NCI-H446 (cell line): ENCODE measurements at regions not wholly inside any gene's neighbourhood (a gene's known extent, or its start where the extent isn't known, plus 50 kb on each side); places are given as distances from the start of the nearest gene placed in this dataset.

ENCODE experiments used
- DNase-seq, 2 experiments: peaks; one replicate each; lab custom pipeline; 2025; lab: John Stamatoyannopoulos, UW

DNA sequence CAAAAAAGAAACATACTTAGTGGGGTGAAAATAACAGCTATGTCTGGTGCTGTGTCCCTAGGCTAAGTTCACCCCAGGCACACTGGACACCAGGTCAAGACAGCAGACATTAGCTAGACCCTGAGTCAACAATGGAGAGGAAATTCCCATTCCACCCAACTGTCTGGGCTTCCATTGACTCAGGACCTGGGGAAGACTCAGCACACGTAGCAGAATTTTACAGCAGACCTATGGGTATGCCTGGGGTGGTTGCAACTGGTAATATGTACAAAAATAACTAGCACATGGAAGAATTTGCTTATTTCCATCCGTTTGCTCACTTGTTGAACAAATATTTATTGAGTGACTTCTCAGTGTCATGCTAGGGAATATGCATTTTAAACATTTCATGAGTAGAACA lies 117.0 kb downstream of the GAS1 start:
- DNase-seq: no peak

DNA sequence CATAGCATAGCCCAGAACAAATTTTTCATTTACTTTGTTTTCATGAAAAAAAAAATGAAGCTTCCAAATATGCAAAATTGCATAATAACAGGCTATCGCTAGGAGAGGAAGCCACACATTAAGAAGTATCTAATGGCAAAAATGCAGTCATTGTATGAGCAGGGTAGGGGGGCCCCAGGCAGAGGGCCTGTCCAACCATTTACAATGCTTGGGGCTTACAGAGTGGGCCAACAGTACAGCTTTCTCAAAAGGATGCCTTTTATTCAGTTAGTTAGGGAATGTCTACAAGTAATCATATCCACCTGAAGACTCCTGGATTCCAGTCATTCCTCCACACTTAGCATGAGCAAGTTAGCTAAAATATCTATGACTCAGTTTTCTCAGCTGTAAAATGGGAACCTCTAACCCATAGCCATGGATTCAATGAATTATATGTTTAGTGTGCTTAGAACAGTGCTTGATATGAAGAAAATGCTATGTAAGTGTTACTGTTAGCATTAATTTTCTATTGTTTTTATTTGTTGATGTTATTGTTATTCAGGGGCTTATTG lies 117.7 kb downstream of the GAS1 start:
- no peak for DNase-seq

DNA sequence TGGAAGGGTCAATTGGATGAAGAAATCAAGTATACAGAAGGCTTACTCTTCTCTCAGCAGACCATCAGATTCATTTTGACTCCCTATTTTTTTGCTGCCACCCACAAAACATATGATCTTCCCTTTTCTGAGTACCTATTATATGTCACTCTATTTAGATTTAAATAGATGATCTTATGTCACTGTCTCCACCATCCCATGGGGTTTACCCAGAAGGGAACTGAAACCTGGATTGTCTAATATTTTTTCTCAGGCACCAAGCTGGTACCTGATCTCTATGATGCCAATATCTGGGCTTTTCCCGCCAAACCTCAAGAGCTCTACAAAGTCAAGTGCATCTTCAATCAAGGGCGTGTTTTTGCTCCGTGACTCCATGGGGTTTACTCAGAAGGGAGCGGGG lies 118.7 kb downstream of the GAS1 start:
- no peak for DNase-seq

DNA sequence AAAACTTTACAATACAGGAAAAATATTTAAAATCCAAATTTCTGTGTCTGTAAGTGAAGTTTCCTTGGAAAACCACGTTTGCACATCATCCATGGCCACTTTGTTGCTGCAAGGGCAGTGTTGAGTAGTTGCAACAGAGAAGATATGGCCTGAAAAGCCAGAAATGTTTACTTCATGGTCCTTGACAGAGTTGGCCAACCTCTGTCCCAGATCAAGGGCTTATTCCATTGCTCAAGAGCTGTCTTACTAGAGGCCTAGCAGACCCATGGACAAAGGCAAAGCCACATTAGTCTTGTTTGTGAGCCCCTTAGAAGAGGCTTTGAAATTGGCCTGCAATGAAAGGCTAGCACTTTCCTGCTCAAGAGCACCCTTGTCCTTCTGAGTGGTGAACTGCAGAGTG lies 119.4 kb downstream of the GAS1 start:
- DNase-seq: no peak

DNA sequence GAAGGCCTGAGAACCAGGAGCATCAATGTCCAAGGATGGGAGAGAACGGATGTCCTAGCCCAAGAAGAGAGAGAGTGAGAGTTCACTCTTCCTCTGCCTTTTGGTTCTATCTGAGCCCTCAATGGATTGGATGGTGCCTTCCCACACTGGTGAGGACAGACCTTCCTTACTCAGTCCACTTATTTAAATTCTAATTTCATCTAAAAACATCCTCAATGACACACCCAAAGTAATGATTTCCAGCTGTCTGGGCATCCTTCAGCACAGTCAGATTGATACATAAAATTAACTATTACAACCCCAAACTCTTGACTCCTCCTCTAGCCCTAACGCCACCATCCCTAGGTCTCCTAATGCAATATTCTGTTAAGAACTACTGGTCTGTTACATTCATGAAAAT lies 122.0 kb downstream of the GAS1 start:
- no peak for DNase-seq

DNA sequence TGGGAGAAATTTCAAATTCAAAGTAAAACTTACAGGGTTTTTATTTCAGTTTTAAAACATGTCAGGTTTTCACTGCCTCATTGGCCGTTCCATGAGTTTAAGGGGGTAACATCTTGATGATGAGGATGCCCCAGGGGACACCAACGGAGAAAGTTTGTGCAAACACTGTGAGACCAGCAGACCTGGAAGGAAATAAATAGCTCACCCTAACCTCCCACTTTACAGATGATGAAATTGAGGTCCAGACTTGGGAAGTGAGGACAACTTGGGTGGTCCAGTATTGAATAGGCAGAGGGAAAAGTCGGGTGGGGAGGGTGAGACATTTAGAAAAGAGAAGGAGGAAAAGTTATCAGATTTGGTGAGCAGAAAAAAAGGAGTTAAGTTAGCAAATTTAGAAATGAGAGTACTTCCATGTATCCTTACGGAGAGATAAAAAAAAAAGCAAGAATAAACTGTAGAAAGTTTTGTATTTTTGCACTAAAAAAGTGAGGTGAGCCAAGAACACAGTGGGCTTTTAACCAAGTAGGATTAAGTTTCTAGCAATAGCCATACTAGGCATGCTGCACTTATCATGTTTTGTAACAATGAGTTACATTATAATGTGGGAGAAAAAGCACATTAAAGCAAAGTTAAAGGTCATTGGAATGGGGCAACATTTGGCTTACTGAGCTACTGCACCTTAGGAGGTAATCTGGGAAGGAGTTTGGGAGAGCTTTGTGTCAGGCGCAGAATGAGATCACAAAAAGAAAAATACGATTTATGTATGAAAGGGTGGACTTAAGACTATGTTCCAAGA lies 125.1 kb downstream of the GAS1 start:
- no peak for DNase-seq

DNA sequence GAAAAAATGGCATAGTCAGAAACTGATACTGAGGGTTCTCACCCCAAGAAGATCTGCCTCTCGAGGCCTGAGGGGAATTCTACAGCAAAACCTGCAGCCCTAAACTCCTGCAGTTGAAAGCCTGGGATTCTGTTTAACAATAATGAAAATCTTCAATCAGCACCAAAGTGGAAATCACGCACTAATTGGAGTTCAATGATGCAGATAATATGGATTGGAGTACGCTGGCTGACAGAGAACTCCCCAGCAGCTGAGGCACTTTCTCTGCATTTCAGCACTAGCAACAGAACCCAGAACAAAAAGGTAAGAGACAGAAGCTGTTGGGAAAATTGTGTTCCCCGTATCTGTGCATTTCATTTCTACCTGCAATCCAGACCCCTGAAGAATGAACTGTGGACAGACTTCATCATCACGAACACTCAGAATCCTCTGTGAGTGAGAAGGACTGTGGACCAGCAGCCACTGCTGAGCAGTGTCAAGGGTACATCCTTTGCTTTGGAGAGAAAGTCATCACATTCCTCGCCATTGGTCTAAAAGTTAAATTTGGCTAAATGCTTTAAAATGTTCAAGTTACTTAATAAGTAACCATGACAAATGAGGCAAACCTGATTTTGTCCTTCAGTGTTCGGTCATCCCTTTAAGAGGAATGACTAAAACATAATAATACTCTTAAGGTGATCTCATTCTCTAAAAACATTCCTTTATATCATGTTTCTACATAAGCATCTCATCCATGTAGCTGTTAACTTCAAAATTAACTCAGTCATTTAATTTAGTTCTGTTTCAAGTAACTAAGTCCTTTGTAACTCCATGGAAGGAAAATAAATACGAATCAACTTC lies 126.1 kb downstream of the GAS1 start:
- no peak for DNase-seq

DNA sequence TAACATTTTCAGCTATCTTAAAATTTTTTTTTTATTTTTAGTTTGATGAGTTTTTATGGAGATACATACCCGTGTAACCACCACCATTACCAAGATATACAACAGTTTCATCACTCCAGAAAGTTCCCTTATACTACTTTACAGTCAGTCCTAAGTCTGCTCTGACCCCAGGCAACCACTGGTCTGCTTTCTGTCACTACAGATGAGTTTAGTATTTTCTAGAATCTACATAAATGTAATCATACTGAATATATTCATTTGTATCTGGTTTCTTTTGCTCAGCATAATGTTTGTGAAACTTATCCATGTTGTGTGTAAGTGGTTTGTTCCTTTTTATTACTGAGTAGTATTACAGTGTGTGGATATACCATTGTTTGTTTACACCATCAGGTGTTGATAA lies 127.8 kb downstream of the GAS1 start:
- DNase-seq: no peak

DNA sequence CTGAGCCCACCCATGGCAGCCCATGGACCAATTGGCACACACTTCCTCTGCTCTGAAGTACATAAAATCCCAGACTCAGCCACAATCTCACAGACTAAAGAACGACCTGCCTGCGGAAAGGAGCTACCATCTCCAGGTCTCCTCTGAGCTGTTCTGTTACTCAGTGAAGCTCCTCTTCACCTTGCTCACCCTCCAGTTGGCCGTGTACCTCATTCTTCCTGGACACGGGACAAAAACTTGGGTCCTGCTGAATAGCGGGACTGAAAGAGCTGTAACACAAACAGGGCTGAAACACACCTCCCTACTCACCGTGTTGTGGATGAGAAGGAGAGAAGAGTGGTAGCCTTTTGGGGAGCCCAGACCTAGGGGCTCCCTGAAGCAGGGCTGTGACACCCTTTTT lies 128.7 kb downstream of the GAS1 start:
- DNase-seq: no peak

DNA sequence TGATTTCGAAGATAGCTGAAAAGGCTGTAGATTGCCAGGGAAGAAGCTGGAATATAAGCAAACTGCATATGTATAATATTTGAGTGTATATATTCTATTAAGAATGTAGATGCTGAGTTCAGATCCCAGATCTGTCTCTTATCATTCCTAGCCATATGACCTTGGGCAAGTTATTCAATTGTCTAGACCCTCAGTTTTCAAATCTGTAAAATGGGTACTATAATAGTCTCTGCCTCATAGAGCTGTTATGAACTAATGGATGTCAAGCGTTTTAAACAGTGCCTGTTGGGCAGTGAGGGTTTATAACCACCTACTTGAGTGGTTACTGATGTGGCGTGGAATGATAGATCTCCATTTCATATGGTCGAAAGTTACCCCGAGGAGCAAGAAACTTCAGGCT lies 130.4 kb downstream of the GAS1 start:
- DNase-seq: no peak

DNA sequence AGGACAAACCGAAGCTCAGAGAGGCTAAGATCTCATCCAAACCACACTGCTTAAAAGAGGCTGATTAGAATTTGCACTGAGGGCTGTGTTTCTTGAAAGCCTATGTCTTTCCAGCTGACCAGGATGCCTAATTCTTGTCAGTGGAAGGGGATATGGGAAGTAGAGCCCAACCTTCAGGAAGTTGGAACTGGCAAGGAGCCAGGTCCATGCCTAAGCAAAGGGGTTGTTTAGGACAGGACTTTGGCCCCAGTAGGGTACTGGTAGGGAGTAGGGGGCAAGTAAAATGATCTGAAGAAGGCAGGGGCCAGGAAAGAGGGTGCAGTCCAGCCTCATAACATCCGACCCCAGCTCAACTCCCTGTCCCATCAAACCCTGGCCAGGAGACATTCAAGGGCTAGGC lies 130.9 kb downstream of the GAS1 start:
- DNase-seq: no peak

DNA sequence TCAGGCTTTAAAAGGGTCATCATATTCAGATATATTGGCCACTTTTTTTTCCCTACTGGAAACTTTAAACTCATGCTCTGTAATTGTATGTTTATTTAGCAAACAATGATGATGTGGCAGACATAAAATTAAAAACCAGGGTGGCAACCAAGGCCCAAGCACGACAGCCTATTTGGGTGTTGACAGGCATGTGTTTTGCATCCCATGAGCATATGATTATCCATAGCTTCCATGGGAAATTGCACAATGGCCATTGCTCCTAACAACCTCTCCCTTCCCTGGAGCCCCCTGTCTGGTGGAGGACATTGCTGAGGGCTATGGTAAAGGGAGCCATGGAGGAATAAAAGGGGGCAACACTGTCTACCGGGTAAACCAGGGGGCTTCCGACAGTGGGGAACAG lies 134.7 kb downstream of the GAS1 start:
- DNase-seq: no peak

DNA sequence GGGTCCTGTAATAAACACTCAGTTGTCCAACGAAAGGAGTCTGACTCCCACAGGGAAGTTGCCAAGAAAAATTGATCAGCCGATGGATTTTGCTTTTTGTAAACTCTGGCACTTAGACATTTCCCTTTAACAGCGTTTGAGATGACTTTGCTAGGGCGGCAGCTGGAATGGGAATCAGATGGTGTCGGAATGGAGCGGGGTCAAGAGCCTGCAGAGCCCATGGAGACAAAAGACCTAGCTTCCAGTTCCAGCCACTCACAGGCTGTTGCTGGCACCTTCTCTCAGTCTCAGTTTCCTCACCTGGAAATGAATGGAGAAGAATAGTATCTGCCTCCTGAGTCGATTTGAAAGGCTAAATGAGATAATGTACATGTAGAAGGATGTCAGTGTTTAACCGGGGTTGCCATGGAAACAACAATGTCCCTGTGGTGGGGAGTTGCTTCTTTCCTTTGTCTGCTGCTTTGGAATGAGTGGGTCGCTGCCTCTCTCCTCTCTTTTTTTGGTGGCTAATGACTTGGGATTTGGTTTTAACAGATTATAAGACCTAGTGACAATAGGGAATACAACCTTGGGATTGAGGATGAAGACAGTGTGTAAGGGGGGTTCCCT lies 137.4 kb downstream of the GAS1 start:
- DNase-seq: no peak

DNA sequence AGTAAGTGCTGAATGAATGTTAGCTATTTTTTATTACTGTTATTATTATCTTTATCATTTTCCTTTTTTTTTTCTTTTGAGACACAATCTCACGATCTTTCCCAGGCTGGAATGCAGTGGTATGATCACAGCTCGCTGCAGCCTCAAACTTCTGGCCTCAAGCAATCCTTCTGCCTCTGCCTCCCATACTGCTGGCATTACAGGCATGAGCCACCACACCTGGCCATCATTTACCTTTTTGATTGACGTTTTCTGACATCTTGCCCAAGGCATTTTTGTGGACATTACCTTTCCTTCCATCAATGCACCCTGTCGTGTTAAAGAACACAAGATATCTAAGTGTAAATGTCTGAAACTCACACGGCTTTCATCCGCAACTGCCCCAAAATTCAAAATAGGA lies 138.2 kb downstream of the GAS1 start:
- DNase-seq: no peak

DNA sequence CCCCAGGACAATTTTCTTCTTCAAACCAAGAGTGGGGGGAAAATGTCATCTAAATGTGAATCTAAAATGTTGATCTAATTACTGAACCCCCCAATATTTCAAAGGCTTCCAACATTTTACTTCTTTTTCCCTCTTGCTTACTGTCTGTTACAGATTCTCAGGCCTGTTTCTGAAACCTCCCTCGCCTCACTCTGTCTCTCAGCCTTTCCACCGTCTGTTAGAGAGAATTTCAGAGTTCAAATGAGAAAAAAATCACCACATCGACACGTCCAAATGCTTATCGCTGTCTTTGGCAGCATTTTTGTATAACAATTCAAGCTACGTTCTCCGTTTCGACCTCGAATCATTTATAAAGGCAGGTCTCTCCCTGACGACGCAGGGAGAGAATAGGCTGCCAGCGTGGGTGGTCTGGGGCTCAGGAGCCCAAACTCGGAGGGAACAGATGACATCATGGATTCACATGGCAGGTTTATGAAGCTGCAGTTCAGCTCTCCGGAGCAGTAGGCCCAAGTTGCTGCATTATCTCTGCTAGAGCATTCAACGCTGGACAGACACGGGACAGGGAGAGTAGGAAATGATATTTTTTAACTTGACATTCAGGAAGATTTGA lies 139.8 kb downstream of the GAS1 start:
- no peak for DNase-seq

DNA sequence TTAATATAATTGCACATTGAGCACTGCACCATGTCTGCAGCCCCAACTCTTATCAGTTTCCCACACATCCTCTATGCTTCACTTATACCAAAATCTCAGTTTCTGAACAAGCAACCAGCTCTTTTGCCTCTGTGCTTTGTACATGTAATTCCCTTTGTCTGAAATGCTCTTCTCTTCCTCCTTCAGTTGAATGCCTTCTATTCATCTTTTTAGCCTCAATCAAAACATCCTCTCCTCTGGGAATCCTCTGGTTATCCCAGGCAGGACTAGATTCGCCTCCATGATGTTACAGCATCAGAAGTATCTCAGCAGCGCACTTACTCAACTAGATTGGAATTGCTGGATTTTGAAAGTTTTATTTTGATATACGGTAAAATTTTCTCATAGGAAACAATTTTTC lies 143.3 kb downstream of the GAS1 start:
- no peak for DNase-seq

DNA sequence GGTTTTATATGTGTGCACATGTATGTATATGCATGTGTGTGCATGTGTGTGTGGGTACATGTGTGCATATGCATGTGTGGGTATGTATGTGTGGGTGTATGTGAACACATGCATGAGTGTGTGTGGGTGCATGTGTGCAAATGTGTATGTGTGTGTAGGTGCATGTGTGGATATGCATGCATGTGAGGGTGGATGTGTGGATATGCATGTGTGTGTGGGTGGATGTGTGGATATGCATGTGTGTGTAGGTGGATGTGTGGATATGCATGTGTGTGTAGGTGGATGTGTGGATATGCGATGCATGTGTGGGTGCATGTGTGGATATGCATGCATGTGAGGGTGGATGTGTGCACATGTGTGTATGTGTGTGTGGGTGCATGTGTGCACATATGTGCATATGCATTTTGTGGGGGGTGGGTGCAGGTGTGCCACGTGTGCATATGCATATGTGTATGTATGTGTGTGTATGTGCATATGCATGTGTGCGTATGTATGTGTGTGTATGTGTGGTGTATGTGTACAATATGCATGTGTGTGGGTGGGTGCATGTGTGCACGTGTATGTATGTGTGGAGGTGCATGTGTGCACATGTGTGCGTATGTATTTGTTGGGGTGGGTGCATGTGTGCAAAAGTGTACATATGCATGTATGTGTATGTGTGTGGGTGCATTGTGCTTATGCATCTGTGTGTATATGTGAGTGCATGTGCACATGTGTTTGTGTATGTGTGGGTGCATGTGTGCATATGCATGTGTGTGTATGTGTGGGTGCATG lies 144.2 kb downstream of the GAS1 start:
- no peak for DNase-seq

DNA sequence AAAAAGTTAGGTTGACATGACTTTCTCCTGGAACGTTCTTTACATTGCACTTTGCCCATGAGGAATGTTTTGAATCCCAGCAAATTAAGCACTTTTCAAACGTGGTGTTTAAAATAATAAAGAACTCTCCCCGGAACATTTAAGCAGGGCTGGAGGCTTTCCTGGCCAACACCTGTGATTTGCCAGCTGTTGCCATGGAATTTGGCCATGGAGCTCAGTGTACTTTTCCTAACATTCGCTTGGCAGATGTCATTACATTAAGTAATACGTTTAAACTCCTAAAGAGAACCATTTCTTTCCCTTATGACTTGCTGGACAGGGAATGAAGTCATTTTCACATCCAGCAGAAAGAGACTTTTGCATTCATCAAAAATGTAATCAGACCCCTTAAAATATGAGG lies 146.1 kb downstream of the GAS1 start:
- no peak for DNase-seq

DNA sequence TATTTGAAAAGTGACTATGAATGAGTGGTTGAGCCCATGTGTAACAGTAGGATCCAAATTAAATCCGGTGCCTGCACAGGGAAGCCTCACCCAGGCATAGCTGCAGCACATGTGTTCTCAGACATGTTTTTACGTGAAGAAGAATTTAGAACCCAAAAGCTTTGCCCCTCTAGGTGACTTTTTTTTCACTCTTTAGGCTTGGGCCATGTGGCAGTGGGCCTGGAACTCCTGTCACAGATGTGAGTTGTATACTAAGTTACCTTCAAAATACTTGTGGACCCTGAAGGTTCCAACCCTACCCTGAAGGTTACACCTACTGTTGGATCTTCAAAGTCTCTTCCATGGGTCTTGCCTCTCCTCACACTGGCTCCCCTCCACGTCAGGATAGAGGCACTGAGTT lies 146.6 kb downstream of the GAS1 start:
- no peak for DNase-seq

DNA sequence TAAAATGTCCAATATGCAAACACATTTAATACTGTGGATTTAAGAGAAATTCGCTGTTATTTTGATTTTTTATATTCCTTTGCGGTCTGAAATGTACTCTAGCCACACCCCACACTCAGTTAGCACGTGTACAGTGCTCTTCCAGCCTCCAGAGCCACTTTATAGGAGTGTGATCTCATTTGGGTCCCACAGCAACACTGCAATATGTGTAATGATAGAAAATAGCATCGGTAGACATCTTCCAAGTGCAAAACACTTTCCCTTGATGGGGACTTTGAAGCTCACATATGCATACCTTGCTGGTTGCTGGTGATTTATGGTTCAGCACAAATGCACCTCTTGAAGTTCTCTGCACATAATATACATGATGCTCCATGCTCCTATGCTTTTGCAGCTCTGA lies 148.3 kb downstream of the GAS1 start:
- DNase-seq: no peak

DNA sequence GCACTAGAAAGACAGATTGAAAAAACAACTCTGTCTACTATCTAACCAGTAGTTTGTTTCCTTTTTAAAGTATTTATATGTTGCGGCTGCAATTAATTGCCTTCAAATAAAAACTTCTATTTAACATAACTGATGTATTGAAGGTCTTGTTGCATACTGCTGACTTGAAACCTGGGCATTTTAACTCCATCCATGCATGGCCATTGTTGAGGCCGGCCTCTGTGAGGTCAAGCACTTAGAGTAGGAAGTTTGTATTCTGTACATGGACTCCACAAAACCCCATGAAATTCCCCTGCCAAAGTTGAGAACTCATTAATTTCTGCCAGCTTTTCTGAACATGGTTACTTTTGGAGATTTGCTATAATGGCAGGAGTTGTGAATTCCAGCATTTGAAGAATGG lies 150.6 kb downstream of the GAS1 start:
- DNase-seq: no peak
